ENCODE measurements at regions not wholly inside any gene's neighbourhood (a gene's known extent, or its start where the extent isn't known, plus 50 kb on each side); places are given as distances from the start of the nearest gene placed in this dataset.
A peak's percentile ranks its signal among the peaks of the same experiment; 100 is the strongest.

DNA sequence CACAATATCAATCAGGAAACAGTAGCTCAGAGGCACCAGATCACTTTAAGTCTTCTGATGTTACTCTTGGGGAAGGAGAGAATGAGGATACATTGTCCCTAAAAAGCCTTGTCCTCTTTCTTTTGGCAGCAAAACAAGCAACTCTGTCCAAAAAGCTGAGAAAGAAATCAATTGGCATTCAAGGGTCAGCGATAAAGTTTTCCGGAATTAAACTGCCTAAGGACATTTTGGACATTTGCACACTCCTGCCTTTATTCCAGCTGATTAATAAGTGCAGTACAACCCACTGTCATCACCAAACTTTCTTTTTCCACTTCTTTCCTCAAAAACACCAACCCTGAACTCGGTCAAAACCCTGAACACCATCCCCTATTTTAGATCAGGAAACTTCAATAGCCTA, 85.8 kb upstream of the FAM9A start:
- no peaks in the 10 kb centered on the region for H3K27me3 ChIP-seq (ENCODE audit: control insufficient read depth in 3 of 3, insufficient read depth in 3 of 3, low read length in 3 of 3)
- WGBS, 3 donors, result 66 to 72% (median 71%) methylated on average over 3 of the region's 3 CpGs
- no peak overlapping the region for H3K4me3 ChIP-seq (ENCODE audit: low read depth in 1 of 3, low read length in 3 of 3)
- no peaks in the 10 kb centered on the region for H3K4me1 ChIP-seq (ENCODE audit: control insufficient read depth in 3 of 3, insufficient read depth in 2 of 3, low read depth in 1 of 3, low read length in 2 of 3)
- FAIRE-seq (no peak), DNase-seq (no peak)
- H3K27ac ChIP-seq (ENCODE audit: low read depth in 1 of 3, low read length in 2 of 3), result no peak overlapping the region
- no peaks in the 10 kb centered on the region for H3K36me3 ChIP-seq (ENCODE audit: control insufficient read depth in 3 of 3, insufficient read depth in 2 of 3, low read depth in 1 of 3, low read length in 3 of 3)
- H3K9me3 ChIP-seq (ENCODE audit: control insufficient read depth in 2 of 2, insufficient read depth in 1 of 2, low read depth in 1 of 2, low read length in 1 of 2), result no peaks in the 10 kb centered on the region

DNA sequence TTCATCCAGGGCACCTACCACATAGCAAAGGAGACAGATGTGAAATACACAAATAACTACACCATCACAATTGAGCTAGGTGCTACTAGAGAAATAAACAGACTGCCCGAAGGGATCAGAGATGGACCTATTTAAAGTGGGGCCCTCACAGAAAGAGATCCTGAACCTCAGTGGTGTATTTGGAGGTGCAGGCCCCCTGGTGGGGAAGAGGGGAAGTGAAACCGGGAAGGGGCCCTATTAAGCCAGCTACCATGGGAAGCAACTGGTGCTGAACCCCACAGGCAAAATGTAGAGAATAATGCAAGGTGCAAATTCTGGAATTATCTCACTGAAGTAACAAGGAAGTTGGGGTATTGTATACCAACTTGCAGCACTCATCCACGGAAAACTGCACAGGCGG, 78.6 kb upstream of the FAM9A start:
- Histone ChIP-seq H3K36me3 (ENCODE audit: control insufficient read depth in 3 of 3, insufficient read depth in 2 of 3, low read depth in 1 of 3, low read length in 3 of 3) (no peaks in the 10 kb centered on the region), H3K4me1 (ENCODE audit: control insufficient read depth in 3 of 3, insufficient read depth in 2 of 3, low read depth in 1 of 3, low read length in 2 of 3) (no peaks in the 10 kb centered on the region), H3K4me3 (ENCODE audit: low read depth in 1 of 3, low read length in 3 of 3) (no peak overlapping the region), H3K27me3 (ENCODE audit: control insufficient read depth in 3 of 3, insufficient read depth in 3 of 3, low read length in 3 of 3) (no peaks in the 10 kb centered on the region), H3K27ac (ENCODE audit: low read depth in 1 of 3, low read length in 2 of 3) (no peak overlapping the region), H3K9me3 (ENCODE audit: control insufficient read depth in 2 of 2, insufficient read depth in 1 of 2, low read depth in 1 of 2, low read length in 1 of 2) (no peaks in the 10 kb centered on the region)
- FAIRE-seq (no peak), DNase-seq (peak in 1 of 2 donors; percentile 5)
- 61 to 76% (median 68%) methylated on average over 4 of the region's 4 CpGs for WGBS, 3 donors

DNA sequence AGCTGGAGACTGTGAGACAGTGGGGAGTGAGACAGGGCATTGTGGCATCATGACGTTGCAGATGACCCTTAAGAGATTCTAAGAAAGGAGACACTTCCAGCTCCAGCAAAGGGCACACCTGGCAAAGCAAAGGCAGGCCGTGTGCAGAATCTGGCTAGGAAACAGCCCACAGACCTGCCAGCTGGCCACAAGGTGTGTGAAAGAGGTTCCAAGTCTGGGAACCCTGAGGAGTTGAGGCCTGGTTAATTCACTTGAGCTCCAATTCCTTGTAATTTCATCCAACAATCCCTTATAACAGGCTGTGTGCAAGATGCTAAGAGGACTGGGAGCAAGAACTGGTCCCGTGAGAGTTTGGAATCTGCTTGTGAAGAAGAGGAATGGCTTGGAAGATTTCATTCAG, 72.8 kb upstream of the FAM9A start:
- Histone ChIP-seq H3K9me3 (ENCODE audit: control insufficient read depth in 2 of 2, insufficient read depth in 1 of 2, low read depth in 1 of 2, low read length in 1 of 2) (no peaks in the 10 kb centered on the region), H3K36me3 (ENCODE audit: control insufficient read depth in 3 of 3, insufficient read depth in 2 of 3, low read depth in 1 of 3, low read length in 3 of 3) (no peaks in the 10 kb centered on the region), H3K27me3 (ENCODE audit: control insufficient read depth in 3 of 3, insufficient read depth in 3 of 3, low read length in 3 of 3) (no peaks in the 10 kb centered on the region), H3K4me1 (ENCODE audit: control insufficient read depth in 3 of 3, insufficient read depth in 2 of 3, low read depth in 1 of 3, low read length in 2 of 3) (no peaks in the 10 kb centered on the region), H3K4me3 (ENCODE audit: low read depth in 1 of 3, low read length in 3 of 3) (no peak overlapping the region), H3K27ac (ENCODE audit: low read depth in 1 of 3, low read length in 2 of 3) (no peak overlapping the region)
- DNase-seq, result no peak
- FAIRE-seq, result no peak
- 52 to 82% (median 63%) methylated on average over 2 to 3 of the region's 3 CpGs for WGBS, 3 donors

GRCh38 chrX:8873102-8873501, 71.9 kb upstream of the FAM9A start:
- no peak for DNase-seq
- no peak for FAIRE-seq
- 32 to 79% (median 67%) methylated on average over 2 of the region's 2 CpGs for WGBS, 3 donors
- Histone ChIP-seq H3K27ac (ENCODE audit: low read depth in 1 of 3, low read length in 2 of 3) (no peak overlapping the region), H3K4me1 (ENCODE audit: control insufficient read depth in 3 of 3, insufficient read depth in 2 of 3, low read depth in 1 of 3, low read length in 2 of 3) (no peaks in the 10 kb centered on the region), H3K9me3 (ENCODE audit: control insufficient read depth in 2 of 2, insufficient read depth in 1 of 2, low read depth in 1 of 2, low read length in 1 of 2) (no peaks in the 10 kb centered on the region), H3K36me3 (ENCODE audit: control insufficient read depth in 3 of 3, insufficient read depth in 2 of 3, low read depth in 1 of 3, low read length in 3 of 3) (no peaks in the 10 kb centered on the region), H3K4me3 (ENCODE audit: low read depth in 1 of 3, low read length in 3 of 3) (no peak overlapping the region), H3K27me3 (ENCODE audit: control insufficient read depth in 3 of 3, insufficient read depth in 3 of 3, low read length in 3 of 3) (no peaks in the 10 kb centered on the region)

- no peaks in the 10 kb centered on the region for H3K36me3 ChIP-seq (ENCODE audit: control insufficient read depth in 3 of 3, insufficient read depth in 2 of 3, low read depth in 1 of 3, low read length in 3 of 3)
- 60 to 94% (median 74%) methylated on average over 3 of the region's 3 CpGs for WGBS, 3 donors
- no peaks in the 10 kb centered on the region for H3K27me3 ChIP-seq (ENCODE audit: control insufficient read depth in 3 of 3, insufficient read depth in 3 of 3, low read length in 3 of 3)
- no peaks in the 10 kb centered on the region for H3K9me3 ChIP-seq (ENCODE audit: control insufficient read depth in 2 of 2, insufficient read depth in 1 of 2, low read depth in 1 of 2, low read length in 1 of 2)
- FAIRE-seq (no peak), DNase-seq (no peak)
- H3K4me3 ChIP-seq (ENCODE audit: low read depth in 1 of 3, low read length in 3 of 3), result no peak overlapping the region
- no peak overlapping the region for H3K27ac ChIP-seq (ENCODE audit: low read depth in 1 of 3, low read length in 2 of 3)
- no peaks in the 10 kb centered on the region for H3K4me1 ChIP-seq (ENCODE audit: control insufficient read depth in 3 of 3, insufficient read depth in 2 of 3, low read depth in 1 of 3, low read length in 2 of 3)
These were observed 69.2 kb upstream of the FAM9A start for GRCh38 chrX:8870411-8870810.

- Histone ChIP-seq H3K27me3 (ENCODE audit: control insufficient read depth in 3 of 3, insufficient read depth in 3 of 3, low read length in 3 of 3) (no peaks in the 10 kb centered on the region), H3K36me3 (ENCODE audit: control insufficient read depth in 3 of 3, insufficient read depth in 2 of 3, low read depth in 1 of 3, low read length in 3 of 3) (no peaks in the 10 kb centered on the region), H3K4me3 (ENCODE audit: low read depth in 1 of 3, low read length in 3 of 3) (no peak overlapping the region), H3K4me1 (ENCODE audit: control insufficient read depth in 3 of 3, insufficient read depth in 2 of 3, low read depth in 1 of 3, low read length in 2 of 3) (no peaks in the 10 kb centered on the region), H3K9me3 (ENCODE audit: control insufficient read depth in 2 of 2, insufficient read depth in 1 of 2, low read depth in 1 of 2, low read length in 1 of 2) (no peaks in the 10 kb centered on the region), H3K27ac (ENCODE audit: low read depth in 1 of 3, low read length in 2 of 3) (no peak overlapping the region)
- DNase-seq, result no peak
- no peak for FAIRE-seq
These were observed 68.6 kb upstream of the FAM9A start for GRCh38 chrX:8869812-8870211.

DNA sequence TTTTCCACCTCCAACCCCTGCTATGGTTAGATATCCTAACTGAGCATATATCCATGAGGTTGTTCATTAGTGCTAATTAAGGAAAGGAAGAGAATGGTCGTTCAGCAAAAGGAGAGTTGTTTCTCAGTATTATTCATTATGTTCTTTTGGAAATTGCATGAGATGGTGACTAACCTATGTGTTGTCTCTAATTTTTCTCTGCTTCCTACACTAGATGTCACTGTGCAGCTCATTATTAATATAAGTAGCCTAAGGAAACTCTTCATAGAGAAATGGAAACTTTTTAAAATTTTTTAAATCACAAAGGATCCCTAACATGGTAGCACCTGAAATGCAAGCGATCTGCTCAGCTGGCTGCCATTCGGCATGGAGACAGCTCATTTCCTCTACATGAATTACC, 67.7 kb upstream of the FAM9A start:
- no peak overlapping the region for H3K27ac ChIP-seq (ENCODE audit: low read depth in 1 of 3, low read length in 2 of 3)
- no peaks in the 10 kb centered on the region for H3K27me3 ChIP-seq (ENCODE audit: control insufficient read depth in 3 of 3, insufficient read depth in 3 of 3, low read length in 3 of 3)
- no peaks in the 10 kb centered on the region for H3K9me3 ChIP-seq (ENCODE audit: control insufficient read depth in 2 of 2, insufficient read depth in 1 of 2, low read depth in 1 of 2, low read length in 1 of 2)
- H3K4me1 ChIP-seq (ENCODE audit: control insufficient read depth in 3 of 3, insufficient read depth in 2 of 3, low read depth in 1 of 3, low read length in 2 of 3), result no peaks in the 10 kb centered on the region
- 29 to 49% (median 47%) methylated on average over 3 of the region's 3 CpGs for WGBS, 3 donors
- DNase-seq (no peak), FAIRE-seq (no peak)
- no peaks in the 10 kb centered on the region for H3K36me3 ChIP-seq (ENCODE audit: control insufficient read depth in 3 of 3, insufficient read depth in 2 of 3, low read depth in 1 of 3, low read length in 3 of 3)
- H3K4me3 ChIP-seq (ENCODE audit: low read depth in 1 of 3, low read length in 3 of 3), result no peak overlapping the region

DNA sequence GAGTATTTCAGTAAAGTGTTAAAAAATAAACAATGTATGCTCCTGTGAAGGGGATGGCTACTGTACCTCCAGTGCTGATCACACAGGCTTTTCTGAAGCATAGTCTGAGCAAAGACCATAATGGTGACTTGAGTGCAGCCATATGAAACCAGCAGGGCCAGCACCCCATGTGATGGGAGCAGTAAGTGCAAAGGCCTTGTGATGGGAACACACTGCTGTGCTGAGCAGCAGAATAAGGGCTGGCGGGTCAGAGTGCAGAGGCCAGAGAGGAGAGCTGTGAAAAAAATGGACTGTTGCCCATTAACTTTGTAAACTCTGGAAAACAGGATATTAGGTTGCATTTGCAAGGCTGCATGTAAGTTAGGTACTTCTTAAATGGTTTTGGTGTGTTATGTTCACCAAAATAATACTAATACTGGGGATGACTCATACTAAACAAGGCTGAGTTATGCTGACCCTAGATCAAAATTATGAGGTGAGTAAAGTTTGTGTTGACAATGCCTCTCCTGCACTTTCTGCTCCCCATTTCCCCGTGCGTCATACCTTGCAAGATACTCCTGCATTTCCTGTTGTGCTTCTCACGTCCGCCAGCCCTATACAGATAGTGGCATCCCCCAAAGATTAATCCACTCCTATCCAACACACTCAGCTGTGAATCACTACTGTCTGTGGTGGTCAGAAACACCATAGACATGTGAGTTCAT, 67.0 kb upstream of the FAM9A start:
- Histone ChIP-seq H3K27me3 (ENCODE audit: control insufficient read depth in 3 of 3, insufficient read depth in 3 of 3, low read length in 3 of 3) (no peaks in the 10 kb centered on the region), H3K36me3 (ENCODE audit: control insufficient read depth in 3 of 3, insufficient read depth in 2 of 3, low read depth in 1 of 3, low read length in 3 of 3) (no peaks in the 10 kb centered on the region), H3K4me1 (ENCODE audit: control insufficient read depth in 3 of 3, insufficient read depth in 2 of 3, low read depth in 1 of 3, low read length in 2 of 3) (no peaks in the 10 kb centered on the region), H3K27ac (ENCODE audit: low read depth in 1 of 3, low read length in 2 of 3) (no peak overlapping the region), H3K4me3 (ENCODE audit: low read depth in 1 of 3, low read length in 3 of 3) (no peak overlapping the region), H3K9me3 (ENCODE audit: control insufficient read depth in 2 of 2, insufficient read depth in 1 of 2, low read depth in 1 of 2, low read length in 1 of 2) (no peaks in the 10 kb centered on the region)
- DNase-seq (no peak), FAIRE-seq (no peak)
- 34 to 70% (median 38%) methylated on average over 5 of the region's 5 CpGs for WGBS, 3 donors

DNA sequence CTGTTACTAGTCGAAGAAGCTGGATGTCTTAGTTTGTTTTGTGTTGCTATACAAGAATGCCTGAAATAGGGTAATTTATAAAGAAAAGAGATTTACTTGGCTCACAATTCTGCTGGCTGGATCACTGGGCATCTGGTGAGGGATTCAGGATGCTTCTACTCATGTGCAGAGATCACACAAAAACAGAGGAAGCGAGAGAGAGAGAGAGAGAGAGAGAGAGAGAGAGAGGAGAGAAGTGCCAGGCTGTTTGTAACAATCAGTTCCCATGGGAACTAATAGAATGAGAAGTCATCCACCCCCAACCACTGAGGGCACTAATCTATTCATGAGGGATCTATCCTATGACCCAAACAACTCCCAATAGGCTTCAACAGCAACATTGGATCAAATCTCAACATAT, 66.2 kb upstream of the FAM9A start:
- H3K27ac ChIP-seq (ENCODE audit: low read depth in 1 of 3, low read length in 2 of 3), result no peak overlapping the region
- DNase-seq (no peak), FAIRE-seq (no peak)
- H3K9me3 ChIP-seq (ENCODE audit: control insufficient read depth in 2 of 2, insufficient read depth in 1 of 2, low read depth in 1 of 2, low read length in 1 of 2), result no peaks in the 10 kb centered on the region
- no peaks in the 10 kb centered on the region for H3K36me3 ChIP-seq (ENCODE audit: control insufficient read depth in 3 of 3, insufficient read depth in 2 of 3, low read depth in 1 of 3, low read length in 3 of 3)
- no peak overlapping the region for H3K4me3 ChIP-seq (ENCODE audit: low read depth in 1 of 3, low read length in 3 of 3)
- H3K27me3 ChIP-seq (ENCODE audit: control insufficient read depth in 3 of 3, insufficient read depth in 3 of 3, low read length in 3 of 3), result no peaks in the 10 kb centered on the region
- 58 to 83% (median 68%) methylated on average over 2 of the region's 2 CpGs for WGBS, 3 donors
- H3K4me1 ChIP-seq (ENCODE audit: control insufficient read depth in 3 of 3, insufficient read depth in 2 of 3, low read depth in 1 of 3, low read length in 2 of 3), result no peaks in the 10 kb centered on the region
